Mammary epithelial cell (primary cell): ENCODE measurements at regions not wholly inside any gene's neighbourhood (a gene's known extent, or its start where the extent isn't known, plus 50 kb on each side); places are given as distances from the start of the nearest gene placed in this dataset.

Experiments used
- EZH2 ChIP-seq: IDR thresholded peaks from 2 replicates; pipeline ENCODE4 v1.6.1; 2012; ENCODE audit warnings: low read length, inconsistent platforms, borderline replicate concordance
- TF ChIP-seq, protein P1 (sequence below), 2 donors: IDR thresholded peaks in 1 of 2; conservative IDR thresholded peaks in 1 of 2; 2 replicates each; pipeline ENCODE4 v1.5.1; 2011 to 2012; ENCODE audit warnings: inconsistent platforms in 2 of 2, low read length in 2 of 2, mild to moderate bottlenecking in 2 of 2, control low read depth in 1 of 2, low read depth in 1 of 2; ENCODE audit not compliant: insufficient read depth in 1 of 2; ENCODE audit errors: extremely low read depth in 1 of 2

DNA sequence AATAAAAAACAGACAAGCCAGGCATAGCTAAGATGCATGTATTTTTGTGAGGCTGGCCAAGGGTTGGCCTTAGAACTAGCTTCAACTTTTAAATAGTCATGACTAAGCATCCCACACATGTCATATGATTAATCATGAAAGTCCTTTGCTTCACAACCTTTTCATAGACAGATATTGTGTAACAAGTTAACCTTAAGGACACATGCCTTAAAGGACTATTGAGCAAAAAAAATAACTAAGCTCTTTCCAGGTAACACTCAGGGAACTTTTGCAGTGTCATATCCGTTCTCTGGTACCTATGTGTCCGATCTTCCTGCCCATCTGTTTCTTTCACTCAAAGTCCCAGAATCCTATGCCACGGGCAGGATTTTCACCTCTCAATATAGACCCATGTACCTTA lies 498.4 kb downstream of the STK39 start:
- TF ChIP-seq, protein P1, sequence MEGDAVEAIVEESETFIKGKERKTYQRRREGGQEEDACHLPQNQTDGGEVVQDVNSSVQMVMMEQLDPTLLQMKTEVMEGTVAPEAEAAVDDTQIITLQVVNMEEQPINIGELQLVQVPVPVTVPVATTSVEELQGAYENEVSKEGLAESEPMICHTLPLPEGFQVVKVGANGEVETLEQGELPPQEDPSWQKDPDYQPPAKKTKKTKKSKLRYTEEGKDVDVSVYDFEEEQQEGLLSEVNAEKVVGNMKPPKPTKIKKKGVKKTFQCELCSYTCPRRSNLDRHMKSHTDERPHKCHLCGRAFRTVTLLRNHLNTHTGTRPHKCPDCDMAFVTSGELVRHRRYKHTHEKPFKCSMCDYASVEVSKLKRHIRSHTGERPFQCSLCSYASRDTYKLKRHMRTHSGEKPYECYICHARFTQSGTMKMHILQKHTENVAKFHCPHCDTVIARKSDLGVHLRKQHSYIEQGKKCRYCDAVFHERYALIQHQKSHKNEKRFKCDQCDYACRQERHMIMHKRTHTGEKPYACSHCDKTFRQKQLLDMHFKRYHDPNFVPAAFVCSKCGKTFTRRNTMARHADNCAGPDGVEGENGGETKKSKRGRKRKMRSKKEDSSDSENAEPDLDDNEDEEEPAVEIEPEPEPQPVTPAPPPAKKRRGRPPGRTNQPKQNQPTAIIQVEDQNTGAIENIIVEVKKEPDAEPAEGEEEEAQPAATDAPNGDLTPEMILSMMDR (conservative IDR thresholded peaks at IDR 0.05 in 1 of 2, IDR thresholded peaks at IDR 0.05 in 1 of 2; ENCODE audit: extremely low read depth in 1 of 2, insufficient read depth in 1 of 2, low read depth in 1 of 2, low read length in 2 of 2) = no peak
- no peak for TF ChIP-seq EZH2
